G401 (cell line): ENCODE measurements at regions not wholly inside any gene's neighbourhood (a gene's known extent, or its start where the extent isn't known, plus 50 kb on each side); places are given as distances from the start of the nearest gene placed in this dataset.
"Not testable (repeated sequence)": the region's sequence is repeated elsewhere in the genome, so short reads cannot be mapped to it uniquely, and the experiment has no call there.

ENCODE experiments used
- DNase-seq: peaks from one replicate; pipeline ENCODE4 v3.0.0-alpha.2; 2015; ENCODE audit warnings: low spot score
- in situ Hi-C: cut with HindIII; loops from 2 replicates; pipeline ENCODE4 v1.10.0; 2016; ENCODE audit warnings: low sequenced_read_pairs, mixed read lengths

- DNase-seq: no peak
- in situ Hi-C loops: no loop called here
Measured at GRCh38 chr10:118931436-118931835, 98.1 kb upstream of the NANOS1 start.

DNA sequence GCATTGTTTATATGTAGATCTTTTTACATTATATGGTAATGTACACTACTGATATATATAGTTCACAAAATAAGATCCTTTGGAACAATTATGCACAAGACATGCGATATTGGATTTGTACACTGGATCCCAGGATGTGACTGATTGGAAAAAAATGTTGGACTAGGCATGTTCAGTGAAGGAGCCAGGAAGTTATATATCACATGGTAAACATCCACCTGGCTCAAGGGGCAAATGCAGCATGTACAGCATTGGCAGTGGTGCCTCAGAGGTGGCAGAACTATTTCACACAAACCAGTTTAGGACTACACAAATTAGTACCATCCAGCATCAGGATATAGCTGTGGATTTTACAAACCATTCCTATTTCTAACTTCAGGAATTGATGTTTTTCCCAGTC, 97.4 kb upstream of the NANOS1 start:
- in situ Hi-C loops: not testable (repeated sequence)

DNA sequence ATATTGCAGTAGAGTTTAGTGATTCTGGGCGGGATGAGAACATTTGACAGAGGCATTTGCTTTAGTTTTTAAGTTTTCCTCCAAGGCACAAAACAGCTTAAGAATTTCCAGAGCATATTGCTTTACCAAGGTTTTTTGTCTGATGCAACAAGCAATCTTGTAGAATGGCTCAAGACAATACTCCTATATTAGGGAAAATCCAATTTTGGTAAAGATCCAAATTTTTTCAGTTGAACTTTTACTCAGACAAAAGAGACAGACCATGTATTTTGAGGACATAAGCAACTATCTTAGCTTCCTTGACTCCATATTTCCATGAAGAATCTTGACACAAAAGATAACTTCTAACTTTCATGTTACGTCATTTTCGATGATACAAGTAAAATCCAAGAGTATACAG, 92.3 kb upstream of the NANOS1 start:
- in situ Hi-C loops: no loop called here
- DNase-seq: no peak

More for the DNA sequence above, 97.4 kb upstream of the NANOS1 start:
- not testable (repeated sequence) for DNase-seq

- no peak for DNase-seq
- in situ Hi-C loops: no loop called here
Measured at GRCh38 chr10:118939211-118940007, 90.1 kb upstream of the NANOS1 start.

- in situ Hi-C loops: no loop called here
- DNase-seq: no peak
Measured at GRCh38 chr10:118940386-118940785, 89.1 kb upstream of the NANOS1 start.

DNA sequence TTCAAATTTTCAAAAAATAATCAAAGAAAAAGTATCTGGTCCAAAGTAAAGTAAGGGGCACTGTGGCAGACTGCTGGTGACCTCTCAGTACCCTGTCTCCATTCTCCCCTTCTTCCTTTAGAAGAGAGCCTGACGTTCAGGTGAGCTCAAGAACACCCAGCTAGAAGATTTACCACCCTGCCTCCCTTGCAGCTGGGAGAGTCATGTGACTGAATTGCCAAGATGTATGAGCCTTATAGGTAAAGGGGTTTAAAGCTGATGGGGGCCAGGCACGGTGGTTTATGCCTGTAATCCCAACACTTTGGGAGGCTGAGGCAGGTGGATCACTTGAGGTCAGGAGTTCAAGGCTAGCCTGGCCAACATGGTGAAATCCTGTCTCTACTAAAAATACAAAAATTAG, 86.3 kb upstream of the NANOS1 start:
- DNase-seq: no peak
- in situ Hi-C loops: no loop called here

DNA sequence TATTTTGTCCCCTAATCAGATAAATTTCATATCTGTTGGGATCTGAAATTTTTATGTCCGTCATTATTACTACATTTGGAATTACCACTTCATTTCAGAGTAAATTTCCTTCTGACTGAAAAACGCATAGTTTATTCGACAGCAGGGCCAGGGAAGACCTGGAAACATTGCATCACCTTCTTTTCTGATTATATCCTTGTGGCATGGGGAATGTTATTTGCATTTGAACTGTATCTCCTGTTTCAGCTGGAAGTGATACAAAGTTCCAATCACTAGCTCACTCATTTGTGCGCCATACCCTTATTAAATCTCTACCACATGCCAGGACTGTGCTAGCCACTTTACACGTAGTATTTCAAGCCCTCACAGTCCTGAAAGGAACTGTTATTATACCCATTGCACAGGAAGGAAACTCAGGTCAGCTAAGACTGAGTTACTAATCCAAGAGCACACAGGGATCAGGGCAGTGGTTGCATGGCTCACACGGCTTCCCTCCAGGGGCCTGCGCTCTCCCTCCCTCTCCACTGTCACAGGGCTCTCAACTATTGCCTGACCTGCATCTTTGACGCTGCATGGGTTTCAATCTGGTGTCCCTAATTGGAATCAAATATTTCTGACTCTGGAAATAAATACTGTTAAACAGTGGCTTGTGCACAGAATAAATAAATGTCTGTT, 84.4 kb upstream of the NANOS1 start:
- no peak for DNase-seq
- in situ Hi-C loops: no loop called here

DNA sequence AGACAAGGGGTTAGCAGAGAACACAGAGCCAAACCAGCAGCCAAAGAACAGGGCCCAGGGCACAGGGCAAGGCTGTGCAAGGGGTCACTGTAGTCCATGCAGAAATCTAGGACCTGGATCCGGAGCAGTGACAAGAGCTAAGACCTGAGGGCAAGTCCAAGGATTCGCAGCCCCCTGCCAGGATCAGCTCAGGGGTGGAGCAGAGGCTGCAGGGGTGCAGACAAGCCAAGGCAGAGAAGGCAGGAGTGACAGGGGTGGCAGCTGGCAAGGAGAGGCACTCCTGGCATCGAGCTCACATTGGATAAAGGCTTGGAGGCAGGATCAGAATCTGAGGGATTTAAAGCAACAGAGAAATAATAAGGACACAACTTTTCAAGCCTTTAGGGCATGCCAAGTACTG, 80.7 kb upstream of the NANOS1 start:
- DNase-seq: no peak

DNA sequence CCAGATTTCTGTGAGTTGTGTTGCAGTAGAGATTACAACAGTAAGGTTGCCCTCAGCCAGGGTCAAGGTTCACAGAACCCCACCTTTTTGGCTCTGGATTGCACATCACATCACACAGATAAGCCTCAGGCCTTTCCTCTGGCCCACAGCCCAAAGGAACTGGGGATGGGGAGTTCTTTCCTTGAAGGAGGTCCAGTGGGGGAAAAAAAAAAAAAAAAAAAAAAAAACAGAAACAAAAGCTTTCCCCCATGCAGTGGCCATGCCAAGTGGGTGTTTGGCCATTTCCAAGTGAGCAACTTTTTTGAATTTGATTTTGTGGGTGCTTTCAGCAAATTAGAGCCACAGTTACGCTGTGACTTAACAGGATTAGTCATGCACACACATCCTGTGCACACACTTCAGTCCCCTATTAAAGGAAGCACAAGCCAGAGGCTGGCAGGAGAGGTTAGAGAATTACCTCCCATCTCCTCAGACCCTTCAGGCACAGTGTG, 79.3 kb upstream of the NANOS1 start:
- in situ Hi-C loops: no loop called here
- DNase-seq: no peak

More for the DNA sequence above, 80.7 kb upstream of the NANOS1 start:
- in situ Hi-C loops: no loop called here

DNA sequence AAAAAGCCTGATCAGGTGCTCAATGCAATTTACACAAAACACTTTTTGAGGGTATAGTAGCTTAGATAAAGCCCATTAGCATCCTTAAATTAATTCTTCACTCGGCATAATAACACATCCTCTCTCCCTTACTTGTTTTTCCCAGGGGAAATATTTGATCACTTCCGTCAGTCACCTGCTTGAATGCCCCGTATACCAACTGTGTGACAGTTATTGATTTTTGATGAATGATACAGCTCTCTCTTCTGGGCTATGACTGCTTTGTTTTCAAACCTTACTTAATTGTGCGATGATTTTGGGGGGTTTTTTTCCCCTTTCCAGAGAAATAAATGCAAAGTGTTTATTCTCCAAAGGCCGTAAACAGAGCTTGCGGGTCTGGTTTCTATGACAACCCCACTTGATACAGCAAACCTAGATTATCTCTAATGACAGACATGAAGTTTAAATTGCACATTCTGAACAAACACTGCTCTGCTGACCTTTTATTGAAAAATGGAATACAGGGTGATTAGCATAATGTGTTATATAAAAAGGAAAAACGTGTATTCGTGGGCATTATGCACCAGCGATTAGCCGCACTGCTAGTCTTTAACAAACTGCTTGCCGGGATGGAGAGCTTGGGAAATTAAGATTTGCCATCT, 78.4 kb upstream of the NANOS1 start:
- no peak for DNase-seq
- in situ Hi-C loops: no loop called here

DNA sequence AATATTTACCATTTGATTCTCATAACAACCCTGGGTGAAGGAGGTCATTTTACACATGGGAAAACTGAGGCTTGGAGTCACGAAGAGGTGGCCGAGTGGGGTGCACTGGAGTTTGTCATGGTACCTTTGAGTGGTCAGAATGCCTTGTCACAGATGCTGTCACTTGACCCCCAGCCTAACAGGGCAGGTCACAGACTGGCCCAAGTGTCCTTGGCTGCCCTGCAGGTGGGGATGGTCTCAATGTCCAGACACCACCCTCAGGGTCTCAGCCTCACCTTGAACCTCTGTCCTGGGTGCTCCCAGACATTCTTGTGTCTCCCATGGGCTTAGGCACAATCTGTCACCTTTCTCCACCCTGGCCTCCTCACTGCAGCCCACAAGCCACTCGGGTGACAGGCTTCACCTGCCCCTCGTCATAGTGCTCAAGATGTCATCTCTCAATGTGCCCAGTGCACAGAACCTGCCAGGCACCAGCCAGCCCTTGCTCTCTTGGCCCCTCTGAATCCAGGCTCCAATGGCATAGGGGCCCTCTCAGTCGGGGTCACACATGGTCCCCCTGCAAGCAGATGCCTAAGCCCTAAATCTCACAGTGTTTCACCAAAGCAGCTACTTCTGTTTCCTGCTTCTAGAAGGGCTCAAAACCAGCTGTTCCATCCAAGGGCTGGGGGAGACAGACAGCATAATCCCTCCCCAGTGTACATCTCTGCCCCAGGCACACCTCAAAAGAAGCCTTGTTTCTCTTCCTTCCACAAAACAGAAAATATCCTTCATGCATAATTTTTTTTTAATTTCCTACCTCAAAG, 76.8 kb upstream of the NANOS1 start:
- in situ Hi-C loops: no loop called here

GRCh38 chr10:118953598-118954393, 75.7 kb upstream of the NANOS1 start:
- no peak for DNase-seq
- in situ Hi-C loops: no loop called here

More for the DNA sequence above, 76.8 kb upstream of the NANOS1 start:
- DNase-seq: no peak

GRCh38 chr10:118955531-118955930, 74.0 kb upstream of the NANOS1 start:
- DNase-seq: no peak
- in situ Hi-C loops: no loop called here

DNA sequence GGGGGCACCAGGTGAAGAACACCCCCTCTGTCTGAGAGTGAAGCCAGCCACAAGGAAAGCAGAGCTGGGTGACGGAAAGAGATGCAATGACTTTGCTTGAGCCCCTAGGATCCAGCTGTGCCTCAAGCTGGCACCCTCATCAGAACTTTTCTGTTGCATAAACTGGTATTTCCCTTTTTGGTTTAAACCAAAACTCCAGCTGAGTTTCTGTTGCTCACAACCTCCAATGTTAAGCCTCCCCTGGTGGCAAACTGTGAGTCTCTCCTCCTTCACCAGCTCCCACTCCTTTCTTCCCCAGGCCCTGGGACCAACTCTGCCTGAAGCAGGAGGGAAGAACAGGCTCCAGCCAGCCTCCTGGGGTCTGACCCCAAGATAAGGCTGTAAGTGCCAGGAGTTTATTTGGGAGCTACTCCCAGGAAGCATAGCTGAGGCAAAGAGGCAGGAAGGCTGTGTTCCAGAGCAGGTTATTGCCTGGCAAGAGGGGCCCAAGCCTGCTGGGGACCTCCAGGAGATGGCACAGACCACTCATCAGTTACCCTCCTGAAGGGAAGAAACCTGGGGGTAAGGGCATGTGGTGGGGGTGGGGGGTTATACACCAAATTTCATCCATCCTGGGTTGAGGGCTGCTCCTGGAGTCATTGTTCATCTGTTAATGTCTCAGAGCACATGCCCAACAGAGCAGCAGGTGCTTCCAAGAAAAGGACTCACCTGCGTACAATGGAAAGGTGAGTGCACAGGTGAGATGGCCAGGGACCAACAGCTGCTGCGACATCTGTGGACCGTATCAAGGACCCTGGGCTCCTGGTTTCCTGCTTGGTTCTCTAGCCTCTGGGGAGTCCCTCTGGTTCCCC, 73.3 kb upstream of the NANOS1 start:
- no peak for DNase-seq
- in situ Hi-C loops: no loop called here

DNA sequence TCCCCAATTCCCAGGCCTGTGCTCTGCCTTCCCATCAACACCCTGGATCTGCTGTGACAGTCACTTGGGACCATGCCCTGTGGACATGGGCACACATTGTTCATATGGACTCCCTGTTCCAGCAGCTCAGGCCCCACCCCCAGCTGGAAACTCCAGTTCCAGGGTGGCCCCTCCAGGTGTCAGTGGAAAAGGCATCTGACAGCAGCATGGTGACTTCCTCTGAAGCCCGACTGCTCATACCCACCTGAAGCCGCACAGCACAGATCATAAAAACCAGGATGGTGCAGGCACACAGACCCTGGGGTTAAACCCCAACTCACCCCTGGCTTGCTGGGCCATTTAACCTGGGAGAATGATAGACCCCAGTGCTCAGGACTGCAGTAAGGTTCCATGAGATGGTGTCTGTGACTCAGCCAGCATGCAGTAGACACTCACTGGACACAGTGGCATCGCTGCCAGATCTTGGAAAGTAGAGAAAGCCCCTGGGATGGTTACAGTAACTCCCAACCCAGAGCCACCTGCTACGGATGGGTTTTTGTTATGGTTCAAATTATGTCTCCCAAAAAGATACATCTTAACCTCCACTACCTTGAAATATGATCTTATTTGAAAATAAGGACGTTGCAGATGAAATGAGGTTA, 72.6 kb upstream of the NANOS1 start:
- in situ Hi-C loops: no loop called here
- no peak for DNase-seq

DNA sequence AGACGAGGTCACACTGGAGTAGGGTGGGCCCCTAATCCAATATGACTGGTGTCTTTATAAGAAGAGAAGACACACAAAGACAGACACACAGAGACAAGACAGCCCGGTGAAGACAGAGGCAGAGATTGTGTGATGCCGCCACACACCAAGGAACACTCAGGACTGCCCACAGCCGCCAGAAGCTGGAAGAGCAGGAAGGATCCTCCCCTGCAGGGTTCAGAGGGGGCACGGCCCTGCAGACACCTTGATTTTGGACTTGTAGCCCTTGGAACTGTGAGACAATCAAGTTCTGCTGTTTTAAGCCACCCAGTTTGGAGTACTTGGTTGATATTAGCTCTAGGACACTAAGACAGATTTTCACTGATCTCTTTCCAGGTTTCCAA, 72.1 kb upstream of the NANOS1 start:
- in situ Hi-C loops: no loop called here
- DNase-seq: no peak

- no peak for DNase-seq
Measured at GRCh38 chr10:118957966-118958365, 71.5 kb upstream of the NANOS1 start.

More at GRCh38 chr10:118957966-118958365, 71.5 kb upstream of the NANOS1 start:
- in situ Hi-C loops: no loop called here
